ENCODE measurements at regions not wholly inside any gene's neighbourhood (a gene's known extent, or its start where the extent isn't known, plus 50 kb on each side); places are given as distances from the start of the nearest gene placed in this dataset.
A peak's percentile ranks its signal among the peaks of the same experiment; 100 is the strongest.

GRCh38 chr9:22913518-22913917 lies 466.9 kb downstream of the DMRTA1 start:
- DNase-seq, result peak in 1 of 2 donors; percentile 2
- Histone ChIP-seq H3K4me3 (no peak overlapping the region), H3K27ac (no peak overlapping the region), H3K9me3 (no peaks in the 10 kb centered on the region), H3K27me3 (no peaks in the 10 kb centered on the region), H3K36me3 (no peaks in the 10 kb centered on the region), H3K4me1 (no peaks in the 10 kb centered on the region)
- intact Hi-C loops (cut with DNase I; ENCODE audit: low total_unique reads), result no loop called here
- no peak for TF ChIP-seq POLR2A (IDR thresholded peaks at IDR 0.05)
- no peak for TF ChIP-seq CTCF (IDR thresholded peaks at IDR 0.05)
- TF ChIP-seq POLR2AphosphoS5 (IDR thresholded peaks at IDR 0.05), result no peak
- TF ChIP-seq EP300 (IDR thresholded peaks at IDR 0.05), result no peak
- WGBS, 5 donors, result 26 to 45% (median 30%) methylated on average over 4 of the region's 4 CpGs

GRCh38 chr9:22916148-22916547 lies 469.5 kb downstream of the DMRTA1 start:
- WGBS, 5 donors, result 63 to 75% (median 69%) methylated on average over 2 of the region's 2 CpGs
- DNase-seq, result no peak

GRCh38 chr9:22919423-22919822 lies 472.8 kb downstream of the DMRTA1 start:
- 29 to 50% (median 41%) methylated on average over 1 of the region's 1 CpG for WGBS, 5 donors
- H3K27me3 ChIP-seq, result no peaks in the 10 kb centered on the region
- intact Hi-C loops (cut with DNase I; ENCODE audit: low total_unique reads), result no loop called here
- H3K9me3 ChIP-seq, result no peaks in the 10 kb centered on the region
- no peak overlapping the region for H3K27ac ChIP-seq
- H3K4me1 ChIP-seq, result no peaks in the 10 kb centered on the region
- TF ChIP-seq EP300 (IDR thresholded peaks at IDR 0.05) (no peak), CTCF (IDR thresholded peaks at IDR 0.05) (no peak), POLR2AphosphoS5 (IDR thresholded peaks at IDR 0.05) (no peak), POLR2A (IDR thresholded peaks at IDR 0.05) (no peak)
- no peak overlapping the region for H3K4me3 ChIP-seq
- no peak for DNase-seq
- no peaks in the 10 kb centered on the region for H3K36me3 ChIP-seq

More at GRCh38 chr9:22916148-22916547, 469.5 kb downstream of the DMRTA1 start:
- no peak overlapping the region for H3K27ac ChIP-seq
- intact Hi-C loops (cut with DNase I; ENCODE audit: low total_unique reads), result no loop called here
- no peak overlapping the region for H3K4me3 ChIP-seq
- no peaks in the 10 kb centered on the region for H3K36me3 ChIP-seq
- no peaks in the 10 kb centered on the region for H3K4me1 ChIP-seq
- H3K9me3 ChIP-seq, result no peaks in the 10 kb centered on the region
- no peaks in the 10 kb centered on the region for H3K27me3 ChIP-seq
- TF ChIP-seq CTCF (IDR thresholded peaks at IDR 0.05) (no peak), POLR2A (IDR thresholded peaks at IDR 0.05) (no peak), POLR2AphosphoS5 (IDR thresholded peaks at IDR 0.05) (no peak), EP300 (IDR thresholded peaks at IDR 0.05) (no peak)

- no peak overlapping the region for H3K27ac ChIP-seq
- DNase-seq, result no peak
- H3K27me3 ChIP-seq, result no peaks in the 10 kb centered on the region
- no peak overlapping the region for H3K4me3 ChIP-seq
- H3K36me3 ChIP-seq, result no peaks in the 10 kb centered on the region
- H3K4me1 ChIP-seq, result no peaks in the 10 kb centered on the region
- intact Hi-C loops (cut with DNase I; ENCODE audit: low total_unique reads), result no loop called here
- H3K9me3 ChIP-seq, result no peaks in the 10 kb centered on the region
- TF ChIP-seq EP300 (IDR thresholded peaks at IDR 0.05), result no peak
- TF ChIP-seq POLR2A (IDR thresholded peaks at IDR 0.05), result no peak
- no peak for TF ChIP-seq POLR2AphosphoS5 (IDR thresholded peaks at IDR 0.05)
- no peak for TF ChIP-seq CTCF (IDR thresholded peaks at IDR 0.05)
- 25 to 47% (median 37%) methylated on average over 3 of the region's 3 CpGs for WGBS, 5 donors
Observed at GRCh38 chr9:22921742-22922141, 475.1 kb downstream of the DMRTA1 start.
